ENCODE measurements at regions not wholly inside any gene's neighbourhood (a gene's known extent, or its start where the extent isn't known, plus 50 kb on each side); places are given as distances from the start of the nearest gene placed in this dataset.

GRCh38 chr10:23994459-23995046 is 214.4 kb upstream of the KIAA1217 start:
- TF ChIP-seq CTCF (IDR thresholded peaks at IDR 0.05; ENCODE audit: insufficient read depth in 1 of 2, low read depth in 1 of 2, low read length in 1 of 2, severe bottlenecking in 1 of 2, unreplicated experiment in 1 of 2): peak; percentile 97 to 98
- no peak overlapping the region for H3K27ac Mint-ChIP-seq (ENCODE audit: unreplicated experiment)
- Histone ChIP-seq H3K9me3 (no peaks in the 10 kb centered on the region), H3K4me3 (ENCODE audit: low read depth, low read length) (no peak overlapping the region), H3K36me3 (ENCODE audit: control insufficient read depth, insufficient read depth, low read length) (no peaks in the 10 kb centered on the region), H3K4me1 (no peaks in the 10 kb centered on the region), H3K27me3 (replicated peaks; ENCODE audit: control insufficient read depth, insufficient read depth, low read length) (no peaks in the 10 kb centered on the region)
- H3K27me3 Mint-ChIP-seq (ENCODE audit: insufficient read depth, unreplicated experiment): no peaks in the 10 kb centered on the region
- no TSS peak for BruUV-seq (replicated peaks)
- intact Hi-C loops (cut with micrococcal nuclease; ENCODE audit: unreplicated experiment): loop anchor here (1.0 to 2.0 kb wide), 8 partner anchors 14 to 563 kb away; no protein-coding TSS in a partner anchor
- DNase-seq: peak; percentile 73 to 85
- ChIA-PET CTCF (interaction anchor here (0.6 to 1.9 kb wide), 15 partner anchors 13 to 524 kb away, joined by 3 to 18 read pairs (median 3); no protein-coding TSS in a partner anchor), POLR2A (interaction anchor here (0.6 kb wide), 1 partner anchor 1910 kb away, joined by 10 read pairs; no protein-coding TSS in a partner anchor)
- H3K36me3 Mint-ChIP-seq (ENCODE audit: insufficient read depth, unreplicated experiment): no peaks in the 10 kb centered on the region
- H3K4me1 Mint-ChIP-seq (ENCODE audit: low read depth, unreplicated experiment): peaks cover 6% of the 10 kb centered on the region
- no peaks in the 10 kb centered on the region for H3K9me3 Mint-ChIP-seq (ENCODE audit: unreplicated experiment)
- H3K4me3 Mint-ChIP-seq (ENCODE audit: unreplicated experiment): no peak overlapping the region

DNA sequence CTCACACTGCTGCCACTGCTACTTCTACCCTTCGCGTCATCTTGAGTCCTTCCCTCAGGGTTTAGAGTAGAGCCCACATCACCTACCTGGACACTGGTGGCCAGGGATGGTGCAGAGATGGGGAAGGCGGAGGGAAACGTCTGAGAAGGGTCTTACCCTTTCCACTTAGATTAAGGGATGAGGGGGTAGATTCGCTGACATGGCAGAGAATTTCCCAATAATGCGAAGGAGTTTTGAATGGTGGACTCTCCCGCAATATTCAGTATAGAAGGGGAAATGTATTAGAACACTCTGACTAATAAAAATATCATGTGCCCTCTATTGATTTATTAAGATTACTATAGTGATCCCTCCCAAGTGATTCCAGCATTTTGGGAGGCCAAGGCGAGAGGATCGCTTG is 209.5 kb upstream of the KIAA1217 start:
- H3K9me3 Mint-ChIP-seq (ENCODE audit: unreplicated experiment): no peaks in the 10 kb centered on the region
- POLR2A ChIA-PET: no interaction called here

DNA sequence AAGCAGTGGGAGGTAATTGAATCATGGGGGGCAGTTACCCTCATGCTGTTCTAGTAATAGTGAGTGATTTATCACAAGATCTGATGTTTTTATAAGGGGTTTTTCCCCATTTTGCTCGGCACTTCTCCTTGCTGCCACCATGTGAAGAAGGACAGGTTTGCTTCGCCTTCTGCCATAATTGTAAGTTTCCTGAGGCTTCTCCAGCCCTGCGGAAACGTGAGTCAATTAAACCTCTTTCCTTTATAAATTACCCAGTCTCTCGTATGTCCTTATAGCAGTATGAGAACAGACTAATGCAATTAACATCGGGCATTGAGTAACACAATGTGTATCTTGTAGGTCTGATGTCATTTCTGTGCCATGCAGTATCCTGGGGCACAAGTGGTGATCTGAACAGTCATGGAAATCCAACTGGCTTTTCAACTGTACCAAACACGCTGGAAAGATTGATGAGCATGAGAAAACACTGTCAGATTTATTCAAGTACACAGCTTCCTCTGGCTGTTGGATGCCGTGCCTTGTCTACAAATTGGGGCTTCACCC is 208.6 kb upstream of the KIAA1217 start:
- CTCF ChIA-PET: no interaction called here
- no peak for TF ChIP-seq CTCF (IDR thresholded peaks at IDR 0.05; ENCODE audit: insufficient read depth in 1 of 2, low read depth in 1 of 2, low read length in 1 of 2, severe bottlenecking in 1 of 2, unreplicated experiment in 1 of 2)
- DNase-seq: no peak
- no peaks in the 10 kb centered on the region; the same call in 1 of the 2 replicates for H3K9me3 ChIP-seq
- intact Hi-C loops (cut with micrococcal nuclease; ENCODE audit: unreplicated experiment): no loop called here
- Mint-ChIP-seq H3K36me3 (ENCODE audit: insufficient read depth, unreplicated experiment) (no peaks in the 10 kb centered on the region), H3K27ac (ENCODE audit: unreplicated experiment) (no peak overlapping the region), H3K4me1 (ENCODE audit: low read depth, unreplicated experiment) (no peaks in the 10 kb centered on the region), H3K27me3 (ENCODE audit: insufficient read depth, unreplicated experiment) (no peaks in the 10 kb centered on the region), H3K9me3 (ENCODE audit: unreplicated experiment) (no peaks in the 10 kb centered on the region), H3K4me3 (ENCODE audit: unreplicated experiment) (no peak overlapping the region)
- no peak overlapping the region for H3K4me3 ChIP-seq (ENCODE audit: low read depth, low read length)
- H3K36me3 ChIP-seq (ENCODE audit: control insufficient read depth, insufficient read depth, low read length): no peaks in the 10 kb centered on the region
- BruUV-seq (replicated peaks): no TSS peak
- no peaks in the 10 kb centered on the region for H3K27me3 ChIP-seq (replicated peaks; ENCODE audit: control insufficient read depth, insufficient read depth, low read length)
- POLR2A ChIA-PET: no interaction called here
- H3K4me1 ChIP-seq: no peaks in the 10 kb centered on the region

More for the DNA sequence above, 209.5 kb upstream of the KIAA1217 start:
- Histone ChIP-seq H3K4me1 (no peaks in the 10 kb centered on the region), H3K4me3 (ENCODE audit: low read depth, low read length) (no peak overlapping the region), H3K9me3 (no peaks in the 10 kb centered on the region; the same call in 1 of the 2 replicates), H3K27me3 (replicated peaks; ENCODE audit: control insufficient read depth, insufficient read depth, low read length) (no peaks in the 10 kb centered on the region), H3K36me3 (ENCODE audit: control insufficient read depth, insufficient read depth, low read length) (no peaks in the 10 kb centered on the region)
- CTCF ChIA-PET: no interaction called here
- DNase-seq: no peak
- intact Hi-C loops (cut with micrococcal nuclease; ENCODE audit: unreplicated experiment): no loop called here
- H3K36me3 Mint-ChIP-seq (ENCODE audit: insufficient read depth, unreplicated experiment): no peaks in the 10 kb centered on the region
- peaks cover 5% of the 10 kb centered on the region for H3K4me1 Mint-ChIP-seq (ENCODE audit: low read depth, unreplicated experiment)
- no peak overlapping the region for H3K4me3 Mint-ChIP-seq (ENCODE audit: unreplicated experiment)
- no TSS peak for BruUV-seq (replicated peaks)
- TF ChIP-seq CTCF (IDR thresholded peaks at IDR 0.05; ENCODE audit: insufficient read depth in 1 of 2, low read depth in 1 of 2, low read length in 1 of 2, severe bottlenecking in 1 of 2, unreplicated experiment in 1 of 2): no peak
- H3K27me3 Mint-ChIP-seq (ENCODE audit: insufficient read depth, unreplicated experiment): no peaks in the 10 kb centered on the region
- H3K27ac Mint-ChIP-seq (ENCODE audit: unreplicated experiment): no peak overlapping the region

All from Caco-2 (cell line).